ENCODE measurements at regions not wholly inside any gene's neighbourhood (a gene's known extent, or its start where the extent isn't known, plus 50 kb on each side); places are given as distances from the start of the nearest gene placed in this dataset.
"Not testable (repeated sequence)": the region's sequence is repeated elsewhere in the genome, so short reads cannot be mapped to it uniquely, and the experiment has no call there.

- H3K27ac ChIP-seq = no peak overlapping the region
- no peak for DNase-seq (ENCODE audit: low spot score in 2 of 2)
- H3K27me3 ChIP-seq = no peaks in the 10 kb centered on the region
- intact Hi-C loops (cut with DNase I; ENCODE audit: low total_unique reads) = no loop called here
- no peak overlapping the region for H3K4me3 ChIP-seq
- H3K9me3 ChIP-seq = no peaks in the 10 kb centered on the region
- H3K4me1 ChIP-seq = no peaks in the 10 kb centered on the region
- TF ChIP-seq POLR2AphosphoS5 (IDR thresholded peaks at IDR 0.05) (no peak), CTCF (IDR thresholded peaks at IDR 0.05) (no peak), POLR2A (IDR thresholded peaks at IDR 0.05) (no peak)
- no peaks in the 10 kb centered on the region for H3K36me3 ChIP-seq
Measured at GRCh38 chr3:127491323-127491722, 99.2 kb downstream of the TPRA1 start.

- H3K4me3 ChIP-seq; intact Hi-C loops (cut with DNase I; ENCODE audit: low total_unique reads); H3K27ac ChIP-seq; H3K9me3 ChIP-seq; H3K36me3 ChIP-seq; H3K4me1 ChIP-seq; H3K27me3 ChIP-seq; DNase-seq (ENCODE audit: low spot score in 2 of 2): not testable (repeated sequence)
Measured at GRCh38 chr3:127491024-127491305, 99.6 kb downstream of the TPRA1 start.

GRCh38 chr3:127490271-127491023 lies 100.1 kb downstream of the TPRA1 start:
- Histone ChIP-seq H3K9me3 (no peaks in the 10 kb centered on the region), H3K27me3 (no peaks in the 10 kb centered on the region), H3K27ac (no peak overlapping the region), H3K4me1 (no peaks in the 10 kb centered on the region), H3K4me3 (no peak overlapping the region), H3K36me3 (no peaks in the 10 kb centered on the region)
- DNase-seq (ENCODE audit: low spot score in 2 of 2) = no peak
- no peak for TF ChIP-seq POLR2A (IDR thresholded peaks at IDR 0.05)
- no peak for TF ChIP-seq CTCF (IDR thresholded peaks at IDR 0.05)
- TF ChIP-seq POLR2AphosphoS5 (IDR thresholded peaks at IDR 0.05) = no peak
- intact Hi-C loops (cut with DNase I; ENCODE audit: low total_unique reads) = no loop called here

- H3K27ac ChIP-seq = no peak overlapping the region
- DNase-seq (ENCODE audit: low spot score in 2 of 2) = no peak
- no peaks in the 10 kb centered on the region for H3K4me1 ChIP-seq
- no peak overlapping the region for H3K4me3 ChIP-seq
- intact Hi-C loops (cut with DNase I; ENCODE audit: low total_unique reads) = no loop called here
- no peaks in the 10 kb centered on the region for H3K9me3 ChIP-seq
- TF ChIP-seq POLR2AphosphoS5 (IDR thresholded peaks at IDR 0.05) (no peak), POLR2A (IDR thresholded peaks at IDR 0.05) (no peak), CTCF (IDR thresholded peaks at IDR 0.05) (no peak)
- no peaks in the 10 kb centered on the region for H3K36me3 ChIP-seq
- no peaks in the 10 kb centered on the region for H3K27me3 ChIP-seq
Measured at GRCh38 chr3:127489357-127489756, 101.2 kb downstream of the TPRA1 start.

- intact Hi-C loops (cut with DNase I; ENCODE audit: low total_unique reads) = no loop called here
- DNase-seq (ENCODE audit: low spot score in 2 of 2) = no peak
- TF ChIP-seq POLR2A (IDR thresholded peaks at IDR 0.05) (no peak), CTCF (IDR thresholded peaks at IDR 0.05) (no peak), POLR2AphosphoS5 (IDR thresholded peaks at IDR 0.05) (no peak)
Measured at GRCh38 chr3:127488740-127489139, 101.8 kb downstream of the TPRA1 start.

More at GRCh38 chr3:127488740-127489139, 101.8 kb downstream of the TPRA1 start:
- H3K36me3 ChIP-seq = no peaks in the 10 kb centered on the region
- H3K4me1 ChIP-seq = no peaks in the 10 kb centered on the region
- no peaks in the 10 kb centered on the region for H3K9me3 ChIP-seq
- H3K27me3 ChIP-seq = no peaks in the 10 kb centered on the region
- no peak overlapping the region for H3K4me3 ChIP-seq
- no peak overlapping the region for H3K27ac ChIP-seq

Measured in breast epithelium (tissue), 4 donors.